Activated CD4-positive, alpha-beta T cell treated with anti-CD3 and anti-CD28 coated beads, Interleukin-2, amount 50 U/mL, for 1 hour (primary cell): ENCODE measurements at regions not wholly inside any gene's neighbourhood (a gene's known extent, or its start where the extent isn't known, plus 50 kb on each side); places are given as distances from the start of the nearest gene placed in this dataset.
"Not testable (repeated sequence)": the region's sequence is repeated elsewhere in the genome, so short reads cannot be mapped to it uniquely, and the experiment has no call there.

Experiments
- DNase-seq: peaks from one replicate; pipeline ENCODE4 v3.0.0-alpha.2; 2020

GRCh38 chr4:111989817-111990216 is 155.4 kb upstream of the FAM241A start:
- no peak for DNase-seq

DNA sequence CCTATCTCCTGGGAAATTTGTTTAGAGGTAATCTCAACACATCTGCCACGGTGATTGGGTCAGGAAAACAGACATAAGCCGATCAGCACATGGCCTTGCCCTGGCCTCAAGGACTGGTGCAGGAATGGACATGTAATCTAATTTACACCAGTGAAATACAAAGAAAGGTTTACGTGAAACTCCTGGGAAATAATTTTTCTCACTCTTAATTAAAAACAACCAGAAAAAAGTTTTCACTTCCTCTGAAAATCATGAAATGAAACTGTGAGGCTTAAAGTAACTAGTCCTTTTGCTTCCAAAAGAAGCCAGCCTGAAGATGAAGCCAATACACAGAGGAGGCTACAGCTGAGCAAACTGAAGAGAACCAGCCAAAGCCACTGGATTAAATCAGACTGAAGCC is 154.1 kb upstream of the FAM241A start:
- DNase-seq, result no peak

DNA sequence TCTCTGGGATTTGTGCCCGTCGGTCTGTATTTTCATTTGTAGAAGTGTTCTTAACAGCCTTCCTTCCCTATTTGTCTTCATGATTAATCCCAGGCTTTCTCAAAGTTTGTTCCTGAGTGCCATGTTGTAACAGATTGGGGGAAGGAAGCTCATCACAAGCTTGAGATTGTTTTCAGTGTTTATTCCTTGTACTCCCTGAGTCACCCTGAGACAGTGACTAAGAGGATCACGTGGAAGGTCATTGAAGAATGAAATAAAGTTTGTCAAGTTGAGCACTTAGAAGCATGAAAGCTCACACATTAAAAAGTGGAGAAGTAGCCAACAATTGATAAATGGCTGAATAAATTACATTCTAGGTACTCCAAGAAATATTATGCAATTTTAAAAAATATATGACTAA is 153.5 kb upstream of the FAM241A start:
- no peak for DNase-seq

GRCh38 chr4:111992351-111993168 is 152.7 kb upstream of the FAM241A start:
- no peak for DNase-seq

GRCh38 chr4:111994392-111994791 is 150.9 kb upstream of the FAM241A start:
- no peak for DNase-seq

DNA sequence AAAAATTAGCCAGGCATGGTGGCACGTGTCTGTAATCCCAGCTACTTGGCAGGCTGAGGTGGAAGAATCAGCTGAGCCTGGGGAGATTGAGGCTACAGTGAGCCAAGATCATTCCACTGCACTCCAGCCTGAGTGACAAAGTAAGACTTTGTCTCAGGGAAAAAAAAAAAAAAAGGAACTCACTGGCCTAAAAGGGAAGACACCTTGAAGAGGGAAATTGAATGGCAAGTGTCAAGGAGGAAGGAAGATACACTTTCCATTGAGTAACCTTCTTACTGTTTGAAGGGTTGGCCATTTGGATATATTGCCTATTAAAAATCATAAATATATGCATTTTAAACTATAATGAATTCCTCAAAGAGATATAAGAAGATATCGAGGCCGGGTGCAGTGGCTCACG is 147.5 kb upstream of the FAM241A start:
- no peak for DNase-seq

DNA sequence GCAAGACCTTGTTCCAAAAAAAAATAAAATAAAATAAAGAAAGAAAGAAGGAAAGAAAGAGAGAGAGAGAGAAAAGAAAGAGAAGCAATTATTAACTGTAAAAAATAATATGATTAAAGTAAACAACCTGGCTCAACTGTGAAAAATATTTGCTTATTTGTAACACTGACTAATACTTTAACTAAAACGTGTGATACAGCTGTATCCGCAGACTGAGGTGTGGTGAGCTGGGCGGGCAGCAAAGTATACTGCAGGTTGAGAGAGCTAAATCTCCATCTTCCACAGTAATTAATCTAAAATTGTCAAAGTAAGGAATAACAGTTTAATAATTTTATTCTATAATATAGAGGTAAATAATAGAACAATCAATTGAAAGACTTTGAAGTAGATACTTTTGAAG is 145.5 kb upstream of the FAM241A start:
- DNase-seq, result no peak

GRCh38 chr4:112001041-112001440 is 144.2 kb upstream of the FAM241A start:
- no peak for DNase-seq

- DNase-seq, result no peak
Measured at GRCh38 chr4:112002248-112002661, 143.0 kb upstream of the FAM241A start.

DNA sequence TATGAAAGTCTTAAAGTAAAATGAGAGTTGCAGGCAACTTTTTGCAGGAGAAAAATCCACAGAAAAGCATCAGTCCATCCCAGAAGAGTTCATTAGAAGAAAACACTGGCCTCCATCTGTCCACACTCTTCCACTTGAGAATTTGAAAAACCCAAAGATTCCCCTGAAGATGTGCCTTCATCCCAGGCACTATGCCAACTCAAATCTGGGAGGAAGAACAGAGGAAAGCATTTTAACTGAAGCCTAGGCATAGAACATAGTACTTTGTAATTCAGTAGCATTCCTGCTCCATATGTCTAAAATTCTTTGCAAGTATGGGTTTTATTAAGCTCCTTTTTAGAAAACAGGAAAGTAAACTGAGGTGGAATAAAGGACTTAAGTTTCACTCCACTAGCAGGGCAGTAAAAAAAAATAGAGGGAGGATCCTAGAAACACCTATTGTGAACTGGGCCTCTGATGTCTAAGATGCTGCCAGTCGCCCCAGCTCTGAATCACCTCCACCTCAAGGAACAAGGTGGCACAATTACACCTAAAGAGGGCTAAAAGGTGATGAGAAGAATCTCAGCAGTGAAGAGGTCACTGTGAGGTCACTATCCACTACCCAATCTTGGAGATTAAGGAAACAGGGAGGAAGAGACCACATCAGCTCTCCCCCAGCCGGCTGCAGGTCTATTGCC is 141.9 kb upstream of the FAM241A start:
- no peak for DNase-seq

GRCh38 chr4:112005027-112005426 is 140.2 kb upstream of the FAM241A start:
- no peak for DNase-seq

- DNase-seq, result no peak
Measured at GRCh38 chr4:112007391-112007790, 137.9 kb upstream of the FAM241A start.

DNA sequence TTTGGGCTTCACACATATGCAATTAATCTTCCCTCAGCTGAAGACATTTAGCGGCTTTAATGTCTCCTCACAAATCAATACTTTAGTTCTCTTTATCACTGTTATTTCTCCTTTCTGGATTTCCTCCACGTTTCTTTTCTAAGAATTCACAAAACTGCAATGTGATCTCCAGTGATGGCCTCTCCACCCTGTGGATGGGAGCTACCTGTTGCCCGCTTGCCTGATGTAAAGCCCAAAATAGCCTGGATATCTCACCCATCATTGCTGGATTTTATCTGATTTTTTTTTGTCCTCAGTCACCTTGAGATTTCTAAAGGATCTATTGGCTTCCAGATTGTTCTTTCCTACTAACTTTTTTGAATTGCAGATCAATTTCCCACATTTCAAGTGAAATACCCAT is 129.3 kb upstream of the FAM241A start:
- DNase-seq, result no peak

DNA sequence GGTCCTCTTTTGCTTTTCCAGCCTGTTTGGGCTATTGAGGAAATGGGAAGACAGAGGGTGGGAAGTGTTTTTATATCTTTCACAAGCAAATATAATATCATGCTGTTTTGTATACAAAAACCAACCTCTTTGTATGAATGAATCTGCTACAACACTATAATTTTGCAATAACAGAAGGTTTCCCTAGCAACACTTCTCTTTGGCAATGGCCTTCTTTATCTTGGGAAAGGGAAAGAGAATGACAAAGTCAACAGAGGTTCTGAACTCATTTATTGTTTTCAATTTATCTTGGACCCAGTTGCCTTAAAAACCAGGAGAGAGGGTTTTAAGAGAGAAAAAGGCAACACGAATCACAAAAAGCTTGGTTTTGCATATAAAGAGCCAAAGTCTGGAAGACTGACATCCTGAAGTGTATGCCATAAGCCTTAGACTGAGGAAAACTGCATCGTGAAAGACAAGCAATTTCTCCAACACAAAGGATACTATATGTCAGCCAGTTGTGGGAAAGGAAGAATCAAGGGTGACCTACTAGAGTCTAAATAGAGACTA is 121.8 kb upstream of the FAM241A start:
- DNase-seq, result no peak

DNA sequence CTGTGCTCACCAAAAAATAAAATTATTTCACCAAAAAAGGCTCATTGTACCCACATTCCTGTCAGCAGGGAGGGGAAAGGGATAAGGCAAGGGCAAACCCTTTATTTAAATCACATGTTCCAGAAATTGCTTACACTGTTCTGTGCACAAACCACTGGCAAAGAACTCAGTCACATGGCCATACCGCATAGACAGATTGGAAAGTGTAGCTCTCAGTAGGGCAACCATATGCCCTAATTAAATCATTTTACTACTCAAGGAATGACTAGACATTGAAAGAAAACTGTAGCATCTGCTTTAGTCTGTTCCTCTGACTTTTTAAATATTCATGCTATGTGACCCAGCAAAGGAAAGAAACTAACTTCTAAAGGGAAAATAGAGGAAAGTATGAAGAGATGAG is 119.2 kb upstream of the FAM241A start:
- no peak for DNase-seq

GRCh38 chr4:112029771-112030171 is 115.5 kb upstream of the FAM241A start:
- no peak for DNase-seq

DNA sequence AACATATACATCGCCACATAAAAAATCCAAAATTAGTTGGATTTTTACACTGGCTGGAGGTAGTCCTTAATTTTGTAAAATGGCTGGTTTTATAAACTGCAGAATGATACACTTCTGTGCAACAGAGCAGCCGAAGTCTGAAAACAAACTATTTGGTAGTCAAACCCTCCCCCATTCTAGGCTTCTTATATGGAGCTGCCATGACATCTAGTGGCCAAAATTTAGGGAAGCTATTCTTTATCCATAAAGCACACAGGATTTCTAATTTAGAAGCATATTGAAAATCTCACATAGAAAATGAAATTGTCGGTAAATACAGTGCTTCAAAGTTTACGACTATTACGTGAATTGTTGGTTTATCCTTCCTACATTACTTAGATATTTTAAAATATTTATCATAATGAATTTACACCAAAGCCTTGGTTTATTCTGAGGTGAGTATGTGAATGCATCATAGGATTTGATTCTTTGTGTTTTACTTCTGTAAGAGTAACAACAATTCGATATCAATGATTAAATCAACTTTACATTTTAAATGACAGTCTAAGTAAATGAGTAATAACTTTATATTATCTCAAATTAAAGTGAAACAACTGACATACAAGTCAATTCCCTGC is 113.4 kb upstream of the FAM241A start:
- no peak for DNase-seq

DNA sequence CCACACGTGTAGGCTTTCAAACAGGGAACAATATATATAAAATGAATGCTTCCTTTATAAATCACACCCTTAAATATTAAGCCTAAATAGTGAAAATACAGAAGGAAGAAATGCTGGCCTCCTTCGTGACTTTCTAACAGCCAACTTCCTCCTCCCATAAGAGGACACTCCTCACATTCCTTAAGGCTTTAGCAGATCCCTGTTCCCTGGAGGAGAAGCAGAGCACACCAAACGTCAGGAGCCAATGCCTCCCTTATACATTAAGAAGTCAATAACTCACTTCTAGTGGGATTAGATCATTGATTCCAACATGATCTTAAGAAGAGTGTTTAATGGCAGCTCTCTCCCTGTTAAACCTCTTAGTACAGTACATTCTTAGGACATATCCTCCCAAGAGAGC is 108.4 kb upstream of the FAM241A start:
- no peak for DNase-seq

- DNase-seq, result no peak
Measured at GRCh38 chr4:112038861-112039260, 106.4 kb upstream of the FAM241A start.

DNA sequence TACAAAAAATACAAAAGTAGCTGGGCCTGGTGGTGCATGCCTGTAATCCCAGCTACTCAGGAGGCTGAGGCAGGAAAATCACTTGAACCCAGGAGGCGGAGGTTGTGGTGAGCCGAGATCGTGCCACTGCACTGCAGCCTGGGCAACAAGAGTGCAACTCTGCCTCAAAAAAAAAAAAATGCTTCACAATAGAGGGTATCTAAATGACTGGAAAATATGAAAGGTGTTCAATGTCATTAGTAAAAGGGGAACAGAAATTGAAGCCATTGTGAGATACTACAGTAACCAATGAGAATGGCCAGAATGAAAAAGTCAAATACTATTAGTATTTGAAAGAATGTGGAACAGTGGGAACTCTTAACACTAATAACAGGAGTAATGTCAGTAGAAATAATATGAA is 96.1 kb upstream of the FAM241A start:
- DNase-seq, result not testable (repeated sequence)

GRCh38 chr4:112053825-112054350 is 91.4 kb upstream of the FAM241A start:
- no peak for DNase-seq

DNA sequence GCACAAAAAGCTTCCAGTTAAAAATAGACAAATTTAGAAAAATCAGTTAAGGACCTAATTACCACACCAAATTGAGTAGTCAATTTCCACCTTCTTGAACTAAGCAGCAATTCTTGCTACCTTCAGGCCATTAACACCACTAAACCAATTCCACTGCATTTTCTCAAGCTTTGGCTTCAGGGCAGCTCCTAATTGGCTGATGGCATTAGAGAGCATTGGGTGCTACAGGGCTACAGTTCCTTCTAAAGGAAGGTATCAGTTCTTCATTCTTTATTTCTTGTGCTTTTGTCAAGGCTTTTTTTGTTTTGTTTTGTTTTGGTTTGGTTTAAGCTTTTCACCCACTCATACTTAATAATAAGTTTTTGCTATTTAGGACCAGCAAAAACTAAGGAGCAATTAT is 90.2 kb upstream of the FAM241A start:
- DNase-seq, result no peak

GRCh38 chr4:112057470-112057869 is 87.8 kb upstream of the FAM241A start:
- DNase-seq, result no peak

GRCh38 chr4:112058433-112058832 is 86.8 kb upstream of the FAM241A start:
- no peak for DNase-seq
